GM12878 (cell line): ENCODE measurements at regions not wholly inside any gene's neighbourhood (a gene's known extent, or its start where the extent isn't known, plus 50 kb on each side); places are given as distances from the start of the nearest gene placed in this dataset.
A peak's percentile ranks its signal among the peaks of the same experiment; 100 is the strongest.

Experiments
- ATAC-seq: fragments of 200-7000 bp; cut with Tn5 transposase; 3 replicates; pipeline ENCODE4 v1.9.1; 2020; ENCODE audit warnings: mild to moderate bottlenecking, moderate library complexity
- BruUV-seq: library from RNA; stranded (reverse); fragments of 400-500 nt; replicated peaks from 2 replicates; lab custom pipeline; 2021; lab: Mats Ljungman, UMichigan
- CTCF ChIA-PET: fragments of 300-600 bp; sonication (Branson Sonifier 250); formaldehyde crosslinking; extraction: SDS; loops from one replicate; lab custom pipeline; 2021; ENCODE audit warnings: inconsistent platforms; lab: Yijun Ruan, JAX
- POLR2A ChIA-PET: fragments of 350-600 bp; formaldehyde crosslinking; extraction: SDS; loops from one replicate; lab custom pipeline; 2021; ENCODE audit warnings: inconsistent platforms; lab: Charles Lee
- RAD21 ChIA-PET: fragments of 300-600 bp; sonication (Branson Sonifier 250); formaldehyde crosslinking; loops from one replicate; lab custom pipeline; 2023; ENCODE audit warnings: antibody characterized with exemption; ENCODE audit not compliant: unreplicated experiment; lab: Charles Lee
- SMC1A ChIA-PET: fragments of 300-600 bp; sonication (Branson Sonifier 250); formaldehyde crosslinking; loops from one replicate; lab custom pipeline; 2023; ENCODE audit not compliant: unreplicated experiment, uncharacterized antibody; lab: Charles Lee
- DNase-seq: peaks from one replicate; pipeline ENCODE4 v3.0.0-alpha.2; 2011; ENCODE audit warnings: low read depth, low spot score
- FAIRE-seq: peaks from 3 replicates; lab custom pipeline; 2011; peaks lifted over from hg19 to GRCh38; lab: Jason Lieb, UNC
- H2AFZ ChIP-seq: 2 replicates; pipeline ENCODE4 v1.6.0; 2011; ENCODE audit warnings: low read depth, low read length, control low read depth; ENCODE audit not compliant: control insufficient read depth
- H3K27ac ChIP-seq: 2 replicates; pipeline ENCODE4 v1.5.1; 2011; ENCODE audit warnings: control low read depth; ENCODE audit not compliant: control insufficient read depth, insufficient read depth
- H3K27me3 ChIP-seq, 2 experiments: replicated peaks in 1 of 2; 2 replicates each; pipeline versions ENCODE4 v1.6.0 to v1.6.1; 2011; ENCODE audit warnings: low read length in 1 of 2; ENCODE audit not compliant: control insufficient read depth in 2 of 2, insufficient read depth in 2 of 2
- H3K36me3 ChIP-seq, 2 experiments: 2 replicates each; pipeline ENCODE4 v1.5.1; 2011; ENCODE audit warnings: low read length in 1 of 2; ENCODE audit not compliant: control insufficient read depth in 2 of 2, insufficient read depth in 2 of 2
- H3K4me1 ChIP-seq: 2 replicates; pipeline ENCODE4 v1.6.1; 2011; ENCODE audit warnings: mild to moderate bottlenecking, low read length, moderate library complexity, mixed read lengths; ENCODE audit not compliant: control insufficient read depth, insufficient read depth
- H3K4me2 ChIP-seq: 2 replicates; pipeline ENCODE4 v1.6.0; 2011; ENCODE audit warnings: control low read depth; ENCODE audit not compliant: control insufficient read depth, insufficient read depth
- H3K4me3 ChIP-seq: fragments of 200-600 bp; sonication (generic); 2 replicates; pipeline ENCODE4 v1.5.1; 2016
- H3K79me2 ChIP-seq: 2 replicates; pipeline ENCODE4 v1.6.0; 2011; ENCODE audit warnings: low read length; ENCODE audit not compliant: control insufficient read depth, insufficient read depth
- H3K9ac ChIP-seq: 2 replicates; pipeline ENCODE4 v1.8.0; 2011; ENCODE audit warnings: low read length, control low read depth, mixed read lengths; ENCODE audit not compliant: control insufficient read depth, insufficient read depth
- H3K9me3 ChIP-seq: replicated peaks from 3 replicates; pipeline ENCODE4 v1.5.1; 2011; ENCODE audit warnings: mild to moderate bottlenecking, low read length; ENCODE audit not compliant: control insufficient read depth, insufficient read depth
- H4K20me1 ChIP-seq: 2 replicates; pipeline ENCODE4 v1.6.0; 2011; ENCODE audit not compliant: control insufficient read depth, insufficient read depth
- BCL11A ChIP-seq: IDR thresholded peaks from 2 replicates; pipeline ENCODE4 v1.6.1; 2011; ENCODE audit warnings: low read depth, low read length
- BHLHE40 ChIP-seq, 2 experiments: fragments of 450-650 bp in 1 of 2; IDR thresholded peaks; 2 replicates each; pipeline ENCODE4 v1.6.1; 2011 to 2017; ENCODE audit warnings: low read depth in 2 of 2, borderline replicate concordance in 1 of 2, improper control_type of control experiment in 1 of 2, low read length in 1 of 2, mild to moderate bottlenecking in 1 of 2
- EED ChIP-seq: sonication (generic); IDR thresholded peaks from 2 replicates; pipeline ENCODE4 v1.6.1; 2016; ENCODE audit warnings: antibody characterized with exemption, low read depth
- HDGF ChIP-seq: fragments of 450-650 bp; IDR thresholded peaks from 2 replicates; pipeline ENCODE4 v1.6.1; 2016; ENCODE audit warnings: antibody characterized with exemption
- MAX ChIP-seq: IDR thresholded peaks from 2 replicates; pipeline ENCODE4 v1.6.1; 2012; ENCODE audit warnings: low read depth, low read length, improper control_type of control experiment
- MEF2A ChIP-seq: IDR thresholded peaks from 2 replicates; pipeline ENCODE4 v1.6.1; 2011; ENCODE audit warnings: low read depth, mild to moderate bottlenecking, low read length, moderate library complexity; ENCODE audit not compliant: insufficient read depth
- MEF2B ChIP-seq: fragments of 450-650 bp; IDR thresholded peaks from 2 replicates; pipeline ENCODE4 v1.6.1; 2018; ENCODE audit warnings: mild to moderate bottlenecking, moderate library complexity; ENCODE audit not compliant: partially characterized antibody, poor library complexity, severe bottlenecking
- MTA2 ChIP-seq: fragments of 450-650 bp; IDR thresholded peaks from 2 replicates; pipeline ENCODE4 v1.6.1; 2016; ENCODE audit warnings: low read depth, mild to moderate bottlenecking, moderate library complexity
- NR2C1 ChIP-seq: fragments of 450-650 bp; IDR thresholded peaks from 2 replicates; pipeline ENCODE4 v1.6.1; 2017; ENCODE audit warnings: antibody characterized with exemption, mild to moderate bottlenecking, moderate library complexity
- POU2F2 ChIP-seq: IDR thresholded peaks from 3 replicates; pipeline ENCODE4 v1.6.1; 2011; ENCODE audit warnings: low read depth, mild to moderate bottlenecking, low read length, borderline replicate concordance
- STAT3 ChIP-seq: IDR thresholded peaks from 2 replicates; pipeline ENCODE4 v1.6.1; 2011; ENCODE audit warnings: low read depth, low read length, improper control_type of control experiment
- WGBS: methylation state at CpG from one replicate; pipeline ENCODE4 v1.1.6; 2016; ENCODE audit warnings: low lambda C conversion rate; ENCODE audit not compliant: insufficient replicate concordance, insufficient coverage; ENCODE audit errors: missing lambda C conversion rate; 5-methylcytosine and 5-hydroxymethylcytosine counted together
- in situ Hi-C: fragments of 300-500 bp; cut with MboI; formaldehyde crosslinking; loops from 9 replicates; pipeline ENCODE4 v1.14.3; 2018; ENCODE audit warnings: mixed read lengths
- intact Hi-C: fragments of 100-400 bp; cut with micrococcal nuclease; formaldehyde crosslinking; loops from one replicate; pipeline ENCODE4 v1.14.2; 2022; ENCODE audit not compliant: unreplicated experiment

DNA sequence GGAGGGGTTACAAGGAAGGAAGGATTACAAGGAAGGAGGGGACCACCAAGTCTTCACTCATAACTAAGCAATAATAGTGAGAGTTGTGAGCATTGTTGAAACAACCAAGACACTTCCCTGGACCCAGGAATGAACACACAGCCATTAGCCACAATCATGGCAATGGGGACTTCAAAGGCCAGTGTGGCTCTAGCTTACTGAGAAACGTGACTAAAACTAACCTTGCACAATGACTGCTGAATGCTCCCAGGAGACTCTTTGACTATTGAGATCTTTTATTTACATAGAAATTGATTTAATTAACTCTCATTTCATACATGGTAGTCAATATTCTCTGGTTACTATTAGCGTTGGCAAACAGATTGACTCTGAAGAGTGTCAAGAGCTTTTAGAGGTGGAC, 263.0 kb upstream of the SOX5 start:
- intact Hi-C loops (no loop called here), in situ Hi-C loops (no loop called here)
- Histone ChIP-seq H3K4me2 (no peak overlapping the region), H3K4me3 (no peak overlapping the region), H3K27me3 (no peaks in the 10 kb centered on the region), H3K27ac (no peak overlapping the region), H3K9ac (no peak overlapping the region), H3K79me2 (no peaks in the 10 kb centered on the region), H4K20me1 (no peaks in the 10 kb centered on the region), H3K9me3 (no peaks in the 10 kb centered on the region; the same call in 2 of the 3 replicates), H3K36me3 (no peaks in the 10 kb centered on the region), H3K4me1 (no peaks in the 10 kb centered on the region), H2AFZ (no peak overlapping the region)
- peak; percentile 88 for ATAC-seq
- no peak for TF ChIP-seq POU2F2
- TF ChIP-seq EED: no peak
- no peak for TF ChIP-seq STAT3
- no peak for TF ChIP-seq MEF2A
- TF ChIP-seq MEF2B: peak; percentile 54
- TF ChIP-seq MAX: no peak
- TF ChIP-seq HDGF: no peak
- 0 out of 2 replicates have a peak, but pooled peaks have one; percentile 14 for TF ChIP-seq BCL11A
- TF ChIP-seq NR2C1: no peak
- peak; percentile 25 to 48; a peak in 1 of 4 replicates for TF ChIP-seq BHLHE40 (IDR thresholded peaks at IDR 0.05; ENCODE audit: borderline replicate concordance in 1 of 2, low read depth in 2 of 2, low read length in 1 of 2)
- no peak for TF ChIP-seq MTA2
- POLR2A ChIA-PET: no interaction called here
- no TSS peak for BruUV-seq
- CTCF ChIA-PET: interaction anchor here (1.5 kb wide), 1 partner anchor 9 kb away, joined by 3 read pairs; no protein-coding TSS in a partner anchor
- FAIRE-seq: no peak
- DNase-seq: no peak
- SMC1A ChIA-PET: interaction anchor here (0.6 to 2.6 kb wide), 7 partner anchors 9 to 651 kb away, joined by 3 to 9 read pairs (median 4); no protein-coding TSS in a partner anchor
- WGBS: 28% methylated on average over 2 of the region's 2 CpGs
- RAD21 ChIA-PET: interaction anchor here (0.5 to 1.1 kb wide), 3 partner anchors 11 to 18 kb away, joined by 3 read pairs; no protein-coding TSS in a partner anchor
